DMS 273 treated with DMSO at 0.1 percent for 48 hours (cell line): ENCODE measurements at regions not wholly inside any gene's neighbourhood (a gene's known extent, or its start where the extent isn't known, plus 50 kb on each side); places are given as distances from the start of the nearest gene placed in this dataset.

ENCODE experiments used
- DNase-seq: peaks from one replicate; lab custom pipeline; 2025; lab: John Stamatoyannopoulos, UW

- no peak for DNase-seq
Measured at GRCh38 chr20:39146394-39146793, 184.2 kb downstream of the DHX35 start.

GRCh38 chr20:39145921-39146320 lies 183.8 kb downstream of the DHX35 start:
- DNase-seq = no peak

DNA sequence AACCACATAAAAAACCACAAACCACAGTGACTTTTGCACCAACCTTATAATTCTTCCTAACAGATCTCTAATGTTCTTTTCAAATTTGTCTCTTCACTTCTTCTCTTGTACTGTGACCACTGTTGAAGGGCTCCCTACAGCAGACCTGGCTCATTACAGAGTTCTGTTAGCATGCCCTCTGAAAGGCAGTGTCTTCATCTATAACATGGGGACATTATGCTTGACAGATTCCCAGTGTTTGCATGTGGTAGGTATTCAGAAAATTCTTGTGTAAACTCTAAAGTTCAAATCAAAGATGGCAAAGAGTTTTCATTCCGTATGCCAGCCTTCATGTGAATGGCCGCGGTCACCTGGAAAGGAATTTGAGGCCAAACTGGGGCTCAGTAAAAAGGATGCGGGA lies 182.6 kb downstream of the DHX35 start:
- no peak for DNase-seq

- no peak for DNase-seq
Measured at GRCh38 chr20:39142407-39143096, 180.4 kb downstream of the DHX35 start.

DNA sequence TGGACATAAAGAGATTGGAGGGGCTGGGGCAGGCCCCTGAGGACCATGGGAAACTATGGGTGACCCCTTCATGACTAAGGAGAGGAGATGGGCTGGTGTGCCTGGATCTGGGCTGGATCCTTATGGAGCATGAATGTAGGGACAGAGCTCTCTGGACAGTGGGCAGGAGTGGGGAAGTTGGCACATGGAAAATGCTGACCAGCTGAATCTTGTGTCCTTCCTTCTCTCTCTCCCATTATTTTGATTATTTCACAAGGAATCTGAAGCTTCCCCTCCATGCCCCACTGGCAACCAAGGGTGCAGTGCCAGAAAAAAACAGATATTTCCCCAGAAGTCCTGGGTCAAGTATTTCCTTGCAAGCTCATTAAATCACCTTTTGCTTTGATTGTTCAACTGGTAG lies 175.2 kb downstream of the DHX35 start:
- no peak for DNase-seq

DNA sequence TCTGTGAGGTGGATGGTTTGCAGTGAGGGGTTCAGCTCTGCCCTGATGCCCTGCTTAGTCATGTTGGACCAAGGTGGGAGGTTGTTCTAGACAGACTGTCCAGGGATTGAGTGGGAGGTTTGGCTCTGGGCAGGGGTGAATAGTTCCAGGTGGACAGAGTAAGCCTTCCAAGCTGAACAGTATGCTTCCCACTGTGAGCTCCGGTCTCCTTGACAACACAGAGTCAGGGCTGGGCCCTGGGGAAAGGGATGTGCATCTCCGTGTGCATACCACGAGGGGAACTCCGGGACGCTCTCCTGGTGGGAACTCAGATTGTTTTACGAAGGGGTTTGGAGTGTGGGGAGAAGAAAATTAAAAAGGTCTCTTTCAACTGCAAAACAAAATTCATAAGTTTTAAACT lies 174.7 kb downstream of the DHX35 start:
- DNase-seq = no peak

DNA sequence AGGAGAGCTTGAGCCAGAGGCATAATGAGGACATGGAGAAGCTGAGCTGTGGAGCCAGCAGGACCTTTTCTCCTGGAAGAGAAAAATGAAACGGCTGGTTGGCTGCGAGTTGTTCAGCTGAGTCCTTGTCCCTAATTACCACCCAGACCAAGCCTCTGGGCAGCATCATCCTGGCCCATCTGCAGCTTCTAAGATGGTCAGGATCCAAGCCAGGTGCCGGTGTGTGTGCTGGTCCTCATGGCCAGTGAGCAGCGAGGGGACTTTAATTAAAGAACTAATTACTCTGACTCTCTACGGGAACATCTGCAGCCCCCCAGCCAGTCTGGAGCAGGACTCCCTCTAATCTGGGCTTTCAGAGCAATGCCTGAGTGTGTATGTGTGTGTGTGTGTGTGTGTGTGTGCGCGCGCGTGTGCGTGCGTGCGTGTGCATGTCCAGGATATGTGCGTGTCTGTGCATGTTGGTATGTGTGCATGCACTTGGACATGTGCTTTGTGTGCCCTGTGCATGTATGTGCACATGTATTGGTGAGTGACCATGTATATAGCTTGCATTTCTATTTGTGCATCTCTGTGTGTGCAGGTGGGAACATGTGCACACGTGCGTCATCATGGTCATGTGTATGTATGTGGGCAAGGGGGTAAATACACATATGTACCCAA lies 173.9 kb downstream of the DHX35 start:
- no peak for DNase-seq

DNA sequence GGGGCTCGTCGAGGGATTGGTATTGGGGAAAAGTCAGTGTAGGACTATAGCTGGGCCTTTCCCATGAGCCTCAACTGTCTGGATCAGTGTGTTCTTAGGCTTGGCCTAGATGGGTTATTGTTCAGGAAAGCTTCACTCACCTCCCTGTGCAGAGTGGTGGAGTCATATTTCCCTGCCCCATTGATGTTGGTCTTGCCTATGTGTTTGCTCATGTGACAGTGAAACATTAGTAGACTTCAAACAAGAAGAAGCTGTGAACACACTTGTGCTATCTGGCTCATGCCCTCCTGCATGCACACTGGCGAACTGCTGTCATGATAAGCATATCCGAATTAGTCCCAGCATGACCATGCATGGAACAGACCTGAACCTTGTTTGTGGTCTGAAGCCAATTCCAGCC lies 171.1 kb downstream of the DHX35 start:
- no peak for DNase-seq

DNA sequence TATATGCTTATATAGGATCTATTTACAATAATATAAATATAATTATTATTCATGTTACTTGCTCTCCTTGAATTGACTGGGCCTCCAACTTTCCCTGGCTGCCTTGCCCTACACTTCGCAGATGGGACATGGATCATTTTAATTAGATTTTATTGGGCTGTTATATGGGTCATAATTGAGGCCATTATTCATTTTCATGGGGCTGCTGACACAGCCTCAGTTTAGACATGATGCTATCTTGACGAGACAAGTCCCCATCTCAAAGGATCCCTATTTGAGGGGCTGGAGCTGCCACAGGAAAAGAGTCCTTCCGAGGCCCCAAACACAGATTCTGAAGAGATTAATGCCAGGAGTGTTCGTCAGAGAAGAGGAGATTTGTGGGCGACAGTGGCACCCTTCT lies 170.4 kb downstream of the DHX35 start:
- DNase-seq = no peak

- DNase-seq = no peak
Measured at GRCh38 chr20:39132093-39132492, 169.9 kb downstream of the DHX35 start.

DNA sequence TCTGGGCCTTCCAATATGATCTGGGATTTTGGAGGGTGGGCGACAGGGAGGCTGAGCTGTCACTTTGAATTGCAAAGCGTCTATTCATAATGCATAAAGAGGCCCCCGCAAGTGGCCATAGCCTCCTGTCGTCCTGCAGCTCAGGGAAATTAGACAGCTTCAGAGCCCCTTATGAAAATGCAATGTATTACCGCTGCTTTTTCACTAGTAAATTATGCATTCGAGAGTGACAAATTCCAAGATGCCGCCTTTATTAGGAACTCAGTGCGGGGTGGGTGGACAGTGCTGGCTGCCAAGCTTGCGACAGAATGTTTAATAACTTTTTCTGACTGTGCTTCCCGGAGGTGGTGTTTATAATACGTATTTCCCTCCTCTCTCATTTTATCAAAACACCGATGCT lies 168.5 kb downstream of the DHX35 start:
- DNase-seq = no peak

- no peak for DNase-seq
Measured at GRCh38 chr20:39129523-39129922, 167.4 kb downstream of the DHX35 start.

DNA sequence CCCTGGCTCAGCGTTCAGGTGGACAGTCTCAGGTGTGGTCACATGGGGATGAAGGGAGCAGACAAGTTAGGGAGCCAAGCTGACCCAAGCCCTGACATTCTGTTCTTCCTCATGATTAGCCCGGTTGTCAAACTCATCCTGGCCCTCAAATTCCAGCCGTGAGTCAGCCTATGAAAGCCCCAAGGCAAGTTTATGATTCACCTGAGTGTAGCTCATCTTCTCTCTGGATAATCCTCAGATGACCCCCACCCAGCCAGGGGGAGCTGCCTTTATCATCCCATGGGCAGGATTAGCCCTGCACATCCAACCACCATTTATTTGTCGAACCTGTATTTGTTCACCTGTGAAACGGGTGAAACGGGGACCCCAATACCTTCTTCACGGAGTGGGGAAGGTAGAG lies 161.9 kb downstream of the DHX35 start:
- no peak for DNase-seq

GRCh38 chr20:39123185-39123557 lies 161.0 kb downstream of the DHX35 start:
- DNase-seq = no peak

DNA sequence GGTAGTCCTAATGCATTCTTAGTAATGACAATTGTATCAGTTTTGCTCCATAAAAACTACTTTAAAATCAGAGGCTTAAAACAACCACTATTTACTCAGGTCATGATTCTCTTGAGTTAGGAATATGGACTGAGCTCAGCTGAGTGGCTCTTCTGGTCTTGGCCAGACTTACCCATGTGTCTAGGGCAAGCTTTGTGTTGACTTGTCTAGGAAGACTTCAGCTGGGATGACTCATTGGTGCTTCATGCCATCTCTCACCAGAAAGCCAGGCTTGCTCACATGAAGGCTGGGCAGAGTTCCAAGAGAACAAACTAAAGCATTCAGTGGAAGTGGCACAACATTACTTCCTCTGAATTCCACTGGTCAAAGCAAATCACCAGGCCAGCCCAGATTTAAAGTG lies 155.3 kb downstream of the DHX35 start:
- no peak for DNase-seq

- DNase-seq = no peak
Measured at GRCh38 chr20:39116020-39116419, 153.9 kb downstream of the DHX35 start.

DNA sequence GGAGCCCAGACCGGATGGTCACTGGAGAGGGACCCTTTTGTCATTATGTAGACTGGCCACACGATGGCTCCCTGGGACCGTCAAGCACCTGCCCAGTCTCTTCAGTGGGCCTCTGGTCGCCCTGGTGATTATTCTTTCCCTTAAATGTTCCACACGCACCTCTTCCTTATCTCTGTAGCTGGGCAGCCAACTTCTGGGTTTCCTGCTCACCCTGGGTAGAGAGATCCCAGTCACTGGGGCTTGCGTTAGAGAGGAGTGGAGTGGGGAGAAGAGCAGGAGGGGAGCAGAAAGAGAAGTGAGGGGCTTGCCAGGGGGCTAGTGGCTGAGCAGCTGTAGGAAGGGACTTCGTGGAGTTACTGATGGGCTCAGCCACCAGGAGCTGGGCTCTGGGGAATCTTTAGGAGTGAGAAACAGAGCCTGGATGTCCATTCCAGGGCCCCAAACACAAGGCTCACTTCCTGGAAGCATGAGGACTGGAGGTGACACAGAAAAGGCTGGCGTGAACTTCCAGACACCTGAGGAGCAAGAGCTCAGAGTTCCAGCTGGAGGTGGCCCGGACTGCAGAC lies 150.1 kb downstream of the DHX35 start:
- no peak for DNase-seq

DNA sequence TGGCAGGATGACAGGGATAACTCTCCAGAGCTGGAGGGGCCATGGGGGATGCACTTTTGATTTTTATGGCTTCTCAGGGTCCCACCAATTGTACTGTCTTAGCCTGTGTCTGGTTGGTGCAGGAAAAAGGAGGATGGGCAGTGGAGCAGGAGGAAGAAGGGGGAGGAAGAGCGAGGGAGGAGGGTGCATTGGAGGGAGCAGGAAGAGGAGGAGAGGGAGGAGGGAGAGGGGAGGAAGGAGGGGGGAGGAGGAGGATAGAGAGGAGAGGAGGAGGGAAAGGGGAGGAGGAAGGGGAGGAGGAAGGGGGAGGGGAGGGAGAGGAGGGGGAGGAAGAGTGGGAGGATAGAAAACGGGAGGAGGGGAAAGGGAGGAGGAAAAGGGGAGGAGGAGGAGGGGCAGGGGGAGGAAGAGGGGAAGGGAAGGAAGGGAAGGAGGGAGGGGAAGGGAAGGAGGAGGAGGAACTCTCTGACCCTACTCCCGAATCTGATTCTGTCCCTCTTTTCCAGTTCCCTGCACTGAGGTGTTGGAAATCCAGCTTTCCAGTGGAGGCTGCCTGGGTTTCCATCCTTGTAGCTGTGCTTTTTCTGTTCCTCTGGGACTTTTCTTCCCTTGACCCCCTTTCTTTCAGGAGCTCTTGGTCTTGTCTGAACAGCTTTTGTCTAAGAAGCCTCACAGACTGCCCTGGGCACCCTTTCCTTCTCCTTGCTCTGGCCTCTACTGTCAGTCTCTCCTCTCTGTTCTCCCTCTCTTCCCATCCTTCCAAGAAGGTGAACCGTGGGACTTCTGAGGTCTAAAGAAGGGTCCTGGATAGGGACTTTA lies 149.4 kb downstream of the DHX35 start:
- no peak for DNase-seq

DNA sequence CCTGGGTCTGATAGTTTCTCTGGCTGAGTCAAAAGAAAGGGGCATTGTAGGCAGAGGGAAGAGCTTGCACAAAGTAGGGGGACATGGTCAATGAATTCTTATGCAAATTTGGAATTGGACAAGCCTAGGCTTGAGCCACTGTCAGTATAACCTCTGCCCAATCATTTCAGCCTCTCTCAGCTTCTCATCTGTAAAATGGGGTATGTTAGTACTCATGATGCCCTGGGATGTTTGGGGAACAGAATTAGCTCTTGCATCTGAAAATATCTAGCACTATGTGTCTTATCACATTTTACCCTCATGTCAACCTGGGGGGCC lies 148.6 kb downstream of the DHX35 start:
- no peak for DNase-seq

DNA sequence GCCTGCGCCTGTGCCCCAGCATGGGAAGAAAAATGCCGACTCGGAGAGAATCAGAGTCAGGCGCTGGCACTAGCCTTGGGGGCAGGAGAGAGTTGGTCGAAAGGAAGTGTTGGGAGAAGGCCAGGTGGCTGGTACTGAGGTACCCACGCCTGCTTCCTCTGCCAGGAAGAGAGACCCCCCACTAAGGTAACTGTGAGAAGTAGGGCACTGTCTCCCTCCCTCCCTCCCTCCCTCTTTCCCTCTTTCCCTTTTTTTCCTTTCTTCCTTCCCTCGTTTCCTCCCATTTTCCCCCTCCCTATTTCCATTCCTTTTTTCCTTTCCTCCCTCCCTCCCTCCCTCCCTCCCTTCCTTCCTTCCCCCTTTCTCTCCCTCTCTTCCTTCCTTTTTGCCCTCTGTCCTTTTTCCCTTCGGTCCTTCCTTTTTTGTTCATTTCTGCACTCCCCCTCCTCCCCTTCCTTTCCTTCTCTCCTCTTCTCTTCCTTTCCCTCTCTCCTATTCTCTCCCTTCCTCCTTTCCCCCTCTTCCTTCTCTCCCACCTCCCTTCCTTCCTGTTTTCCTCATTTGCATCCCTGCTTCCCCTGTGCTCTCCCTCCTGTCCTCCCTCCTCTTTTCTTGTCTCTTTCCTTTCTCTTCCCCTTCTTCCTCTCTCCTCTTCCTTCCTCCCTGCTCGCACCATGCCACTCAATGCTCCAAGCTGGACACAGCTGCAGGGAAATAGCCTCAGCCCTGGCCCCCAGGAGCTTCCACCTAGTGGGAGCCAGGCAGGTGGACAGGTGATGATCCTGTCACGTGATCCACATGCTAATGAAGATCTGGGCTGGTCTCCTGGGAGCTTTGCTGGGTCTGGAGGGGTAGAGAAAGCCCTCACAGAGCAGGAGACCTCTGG lies 148.0 kb downstream of the DHX35 start:
- no peak for DNase-seq

- DNase-seq = no peak
Measured at GRCh38 chr20:39108746-39109145, 146.6 kb downstream of the DHX35 start.

GRCh38 chr20:39107741-39108140 lies 145.6 kb downstream of the DHX35 start:
- no peak for DNase-seq
